ENCODE measurements at regions not wholly inside any gene's neighbourhood (a gene's known extent, or its start where the extent isn't known, plus 50 kb on each side); places are given as distances from the start of the nearest gene placed in this dataset.
"Not testable (repeated sequence)": the region's sequence is repeated elsewhere in the genome, so short reads cannot be mapped to it uniquely, and the experiment has no call there.

- not testable (repeated sequence) for DNase-seq
These were observed 109.0 kb upstream of the DEFB108B start for GRCh38 chr11:71723991-71724390.

GRCh38 chr11:71730748-71731147, 102.3 kb upstream of the DEFB108B start:
- DNase-seq = not testable (repeated sequence)

- peak in 1 of 2 donors; percentile 37 for DNase-seq
These were observed 98.6 kb upstream of the DEFB108B start for GRCh38 chr11:71734368-71734767.

- not testable (repeated sequence) for DNase-seq
These were observed 94.7 kb upstream of the DEFB108B start for GRCh38 chr11:71738317-71738716.

- not testable (repeated sequence) for DNase-seq
These were observed 89.6 kb upstream of the DEFB108B start for GRCh38 chr11:71743385-71743784.

- DNase-seq = not testable (repeated sequence)
These were observed 87.3 kb upstream of the DEFB108B start for GRCh38 chr11:71745656-71746055.

- not testable (repeated sequence) for DNase-seq
These were observed 86.7 kb upstream of the DEFB108B start for GRCh38 chr11:71746263-71746662.

- DNase-seq = not testable (repeated sequence)
These were observed 83.9 kb upstream of the DEFB108B start for GRCh38 chr11:71748965-71749620.

GRCh38 chr11:71750908-71751307, 82.1 kb upstream of the DEFB108B start:
- not testable (repeated sequence) for DNase-seq

- DNase-seq = not testable (repeated sequence)
These were observed 68.1 kb upstream of the DEFB108B start for GRCh38 chr11:71764695-71765491.

GRCh38 chr11:71767016-71767415, 66.0 kb upstream of the DEFB108B start:
- DNase-seq = not testable (repeated sequence)

GRCh38 chr11:71772193-71772592, 60.8 kb upstream of the DEFB108B start:
- DNase-seq = not testable (repeated sequence)

- DNase-seq = no peak
These were observed 58.3 kb upstream of the DEFB108B start for GRCh38 chr11:71774603-71775222.

- DNase-seq = not testable (repeated sequence)
These were observed 52.9 kb upstream of the DEFB108B start for GRCh38 chr11:71780116-71780515.

- not testable (repeated sequence) for DNase-seq
These were observed 52.2 kb upstream of the DEFB108B start for GRCh38 chr11:71780771-71781170.

GRCh38 chr11:71781491-71781890, 51.5 kb upstream of the DEFB108B start:
- DNase-seq = not testable (repeated sequence)

- not testable (repeated sequence) for DNase-seq
These were observed 50.7 kb upstream of the DEFB108B start for GRCh38 chr11:71782229-71782861.

- DNase-seq = not testable (repeated sequence)
These were observed 49.8 kb upstream of the DEFB108B start for GRCh38 chr11:71783191-71783590.

Data from CD4-positive, alpha-beta T cell treated with Interferon alpha-2 for 1 hour (primary cell).